HG03159 (cell line): ENCODE measurements at regions not wholly inside any gene's neighbourhood (a gene's known extent, or its start where the extent isn't known, plus 50 kb on each side); places are given as distances from the start of the nearest gene placed in this dataset.
"Not testable (repeated sequence)": the region's sequence is repeated elsewhere in the genome, so short reads cannot be mapped to it uniquely, and the experiment has no call there.

Source experiments
- ATAC-seq: cut with Tn5 transposase; IDR thresholded peaks from one replicate; pipeline ENCODE4 v1.9.1; 2021; ENCODE audit warnings: mild to moderate bottlenecking, moderate library complexity; ENCODE audit not compliant: unreplicated experiment

- no peak for ATAC-seq
These were observed 631.3 kb downstream of the EFNB2 start for GRCh38 chr13:105904034-105904742.

GRCh38 chr13:105902396-105902795 lies 633.1 kb downstream of the EFNB2 start:
- no peak for ATAC-seq

GRCh38 chr13:105897575-105897974 lies 637.9 kb downstream of the EFNB2 start:
- ATAC-seq, result no peak

- ATAC-seq, result no peak
These were observed 640.8 kb downstream of the EFNB2 start for GRCh38 chr13:105894697-105895096.

GRCh38 chr13:105890509-105890908 lies 645.0 kb downstream of the EFNB2 start:
- ATAC-seq, result no peak

- ATAC-seq, result no peak
These were observed 657.3 kb downstream of the EFNB2 start for GRCh38 chr13:105878119-105878700.

GRCh38 chr13:105874814-105875213 lies 660.6 kb downstream of the EFNB2 start:
- no peak for ATAC-seq

- ATAC-seq, result no peak
These were observed 663.7 kb downstream of the EFNB2 start for GRCh38 chr13:105871768-105872167.

GRCh38 chr13:105871326-105871725 lies 664.1 kb downstream of the EFNB2 start:
- no peak for ATAC-seq

- no peak for ATAC-seq
These were observed 672.1 kb downstream of the EFNB2 start for GRCh38 chr13:105863300-105863920.

- ATAC-seq, result no peak
These were observed 687.0 kb downstream of the EFNB2 start for GRCh38 chr13:105848494-105848893.

- ATAC-seq, result no peak
These were observed 687.8 kb downstream of the EFNB2 start for GRCh38 chr13:105847527-105848291.

- ATAC-seq, result no peak
These were observed 688.5 kb downstream of the EFNB2 start for GRCh38 chr13:105846923-105847322.

- no peak for ATAC-seq
These were observed 694.2 kb downstream of the EFNB2 start for GRCh38 chr13:105841286-105841685.

GRCh38 chr13:105838231-105838630 lies 697.2 kb downstream of the EFNB2 start:
- no peak for ATAC-seq

- ATAC-seq, result not testable (repeated sequence)
These were observed 698.2 kb downstream of the EFNB2 start for GRCh38 chr13:105837295-105837694.

GRCh38 chr13:105830821-105831220 lies 704.6 kb downstream of the EFNB2 start:
- ATAC-seq, result no peak

GRCh38 chr13:105827111-105827809 lies 708.2 kb downstream of the EFNB2 start:
- ATAC-seq, result no peak

- no peak for ATAC-seq
These were observed 710.4 kb downstream of the EFNB2 start for GRCh38 chr13:105825071-105825470.

- no peak for ATAC-seq
These were observed 714.1 kb downstream of the EFNB2 start for GRCh38 chr13:105821337-105821736.

GRCh38 chr13:105820415-105820814 lies 715.0 kb downstream of the EFNB2 start:
- ATAC-seq, result no peak
